Mucosa of rectum (tissue), 2 donors: ENCODE measurements at regions not wholly inside any gene's neighbourhood (a gene's known extent, or its start where the extent isn't known, plus 50 kb on each side); places are given as distances from the start of the nearest gene placed in this dataset.

Source experiments
- H3K27ac ChIP-seq, 2 donors: one replicate each; pipeline ENCODE4 v1.7.0; 2013; ENCODE audit warnings: inconsistent platforms in 2 of 2, low read depth in 2 of 2, low read length in 2 of 2
- H3K27me3 ChIP-seq, 2 donors: one replicate each; pipeline ENCODE4 v1.7.0; 2013; ENCODE audit warnings: low read length in 2 of 2; ENCODE audit not compliant: control insufficient read depth in 2 of 2, insufficient read depth in 2 of 2
- H3K36me3 ChIP-seq, 2 donors: one replicate each; pipeline ENCODE4 v1.7.0; 2013; ENCODE audit warnings: low read length in 2 of 2; ENCODE audit not compliant: control insufficient read depth in 2 of 2, insufficient read depth in 2 of 2
- H3K4me1 ChIP-seq, 2 donors: one replicate each; pipeline ENCODE4 v1.7.0; 2013; ENCODE audit warnings: low read length in 2 of 2, mild to moderate bottlenecking in 1 of 2; ENCODE audit not compliant: control insufficient read depth in 2 of 2, insufficient read depth in 2 of 2
- H3K4me3 ChIP-seq, 2 donors: one replicate each; pipeline ENCODE4 v1.7.0; 2013; ENCODE audit warnings: low read length in 2 of 2
- H3K9ac ChIP-seq, 2 donors: one replicate each; pipeline ENCODE4 v1.7.0; 2013; ENCODE audit warnings: low read length in 2 of 2, low read depth in 1 of 2, mild to moderate bottlenecking in 1 of 2
- H3K9me3 ChIP-seq, 2 donors: one replicate each; pipeline ENCODE4 v1.7.0; 2013; ENCODE audit warnings: low read length in 2 of 2; ENCODE audit not compliant: control insufficient read depth in 2 of 2
- donor health status: healthy.
- donor health status: Normal muscosa, but diverticular disease.

DNA sequence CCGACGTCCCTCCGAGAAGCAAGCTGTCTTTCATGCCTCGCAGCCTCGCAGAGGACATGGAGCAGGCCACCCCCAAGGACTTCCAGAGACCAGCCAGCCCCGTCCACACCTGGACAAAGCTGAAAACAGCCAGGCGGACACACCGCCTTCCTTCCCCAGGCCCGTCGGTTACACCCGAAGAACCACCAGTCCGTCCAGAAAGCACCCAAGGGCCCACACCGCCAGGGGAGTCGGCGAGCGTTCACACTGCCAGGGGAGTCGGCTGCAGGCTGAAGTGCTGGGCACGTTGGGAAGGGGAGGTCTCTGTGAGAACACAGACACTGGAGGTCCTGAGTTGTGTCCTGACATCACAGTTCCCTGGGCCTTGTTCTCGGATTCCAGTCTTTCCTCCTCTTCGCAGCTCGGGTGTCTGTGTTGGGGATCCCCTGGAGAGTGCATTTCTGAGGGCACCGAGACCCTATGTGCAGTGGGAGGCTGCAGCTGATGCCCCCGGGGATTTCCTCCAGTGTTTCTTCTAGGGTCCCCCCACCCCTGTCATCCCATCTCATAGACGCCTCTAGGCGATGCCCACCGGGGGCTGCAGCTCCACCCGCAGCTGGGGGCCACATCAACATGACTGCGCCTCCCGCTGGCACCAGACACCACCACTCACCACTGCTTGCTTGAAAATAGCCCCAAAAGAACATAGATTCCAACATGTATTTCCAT, 344.4 kb upstream of the SALL3 start:
- no peaks in the 10 kb centered on the region for H3K27me3 ChIP-seq
- no peaks in the 10 kb centered on the region for H3K36me3 ChIP-seq
- no peak overlapping the region for H3K4me3 ChIP-seq
- H3K9me3 ChIP-seq = peaks cover 0 to 4% of the 10 kb centered on the region in 2 donors
- H3K4me1 ChIP-seq = no peaks in the 10 kb centered on the region
- no peak overlapping the region for H3K27ac ChIP-seq
- no peak overlapping the region for H3K9ac ChIP-seq

DNA sequence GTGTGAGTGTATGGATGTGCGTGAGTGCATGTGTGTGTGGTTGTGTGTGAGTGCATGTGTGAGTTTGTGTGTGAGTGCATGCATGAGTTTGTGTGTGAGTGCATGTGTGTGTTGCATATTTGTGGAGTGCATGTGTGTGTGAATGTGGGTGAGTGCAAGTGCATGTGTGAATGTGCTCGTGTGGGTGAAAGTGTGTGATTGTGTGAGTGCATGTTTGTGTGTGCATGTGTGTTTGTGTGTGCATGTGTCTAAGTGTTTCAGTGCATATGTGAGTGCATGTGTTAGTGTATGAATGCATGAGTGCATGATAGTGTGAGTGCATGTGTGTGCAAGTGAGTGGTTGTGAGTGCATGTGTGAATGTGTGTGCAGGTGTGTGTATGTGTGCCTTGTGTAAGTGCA, 343.4 kb upstream of the SALL3 start:
- no peaks in the 10 kb centered on the region for H3K36me3 ChIP-seq
- peaks cover 0 to 4% of the 10 kb centered on the region in 2 donors for H3K9me3 ChIP-seq
- H3K4me3 ChIP-seq = no peak overlapping the region

DNA sequence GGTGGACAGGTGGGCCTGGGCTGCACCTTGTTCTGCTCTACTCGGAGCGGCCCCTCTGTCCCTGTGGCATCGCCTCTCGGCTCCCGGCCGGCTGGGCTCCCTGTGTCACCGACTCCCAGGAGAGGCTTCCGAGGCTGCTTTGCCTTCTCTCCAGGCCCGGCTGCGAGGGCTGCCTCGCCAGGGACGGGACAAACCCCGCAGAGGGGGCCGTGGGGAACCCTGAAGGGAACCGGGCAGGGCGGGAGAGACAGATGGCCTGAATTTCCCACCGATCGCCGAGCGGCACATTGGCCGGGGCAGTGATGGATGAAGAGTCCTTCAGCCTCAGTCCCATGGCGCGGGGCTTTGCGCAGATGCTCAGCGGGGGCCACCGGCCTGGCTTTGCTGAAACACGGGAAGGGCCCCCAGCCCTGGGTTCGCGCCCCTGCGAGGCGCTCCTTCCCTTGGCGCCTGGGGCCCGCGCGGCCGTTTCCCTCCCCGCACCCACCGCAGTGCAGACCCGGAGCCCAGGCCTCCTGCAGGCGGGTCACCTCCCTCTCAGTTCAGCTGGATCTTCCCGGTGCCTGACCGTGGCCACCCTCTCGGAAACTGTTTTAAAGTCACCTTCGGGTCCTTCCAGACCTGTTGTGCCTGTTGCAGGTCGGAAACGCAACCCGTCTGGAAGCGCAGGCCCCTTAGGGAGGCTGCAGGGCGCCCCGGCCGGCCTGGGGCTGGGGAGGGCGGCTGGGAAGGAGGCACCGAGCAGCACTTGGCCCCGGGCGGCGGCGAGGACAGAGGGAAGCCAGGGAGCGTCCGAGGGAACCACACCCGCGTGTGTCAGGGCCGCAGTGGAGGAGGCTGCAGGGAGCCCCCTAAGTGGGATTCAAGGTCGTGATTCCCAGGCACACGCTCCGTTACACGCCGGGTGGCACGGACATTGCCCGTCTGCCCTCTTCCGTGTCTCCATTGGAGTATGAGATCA, 341.9 kb upstream of the SALL3 start:
- no peaks in the 10 kb centered on the region for H3K27me3 ChIP-seq
- H3K9ac ChIP-seq = no peak overlapping the region
- H3K36me3 ChIP-seq = no peaks in the 10 kb centered on the region

More for the DNA sequence above, 343.4 kb upstream of the SALL3 start:
- H3K4me1 ChIP-seq = no peaks in the 10 kb centered on the region
- no peak overlapping the region for H3K27ac ChIP-seq
- no peaks in the 10 kb centered on the region for H3K27me3 ChIP-seq
- no peak overlapping the region for H3K9ac ChIP-seq

DNA sequence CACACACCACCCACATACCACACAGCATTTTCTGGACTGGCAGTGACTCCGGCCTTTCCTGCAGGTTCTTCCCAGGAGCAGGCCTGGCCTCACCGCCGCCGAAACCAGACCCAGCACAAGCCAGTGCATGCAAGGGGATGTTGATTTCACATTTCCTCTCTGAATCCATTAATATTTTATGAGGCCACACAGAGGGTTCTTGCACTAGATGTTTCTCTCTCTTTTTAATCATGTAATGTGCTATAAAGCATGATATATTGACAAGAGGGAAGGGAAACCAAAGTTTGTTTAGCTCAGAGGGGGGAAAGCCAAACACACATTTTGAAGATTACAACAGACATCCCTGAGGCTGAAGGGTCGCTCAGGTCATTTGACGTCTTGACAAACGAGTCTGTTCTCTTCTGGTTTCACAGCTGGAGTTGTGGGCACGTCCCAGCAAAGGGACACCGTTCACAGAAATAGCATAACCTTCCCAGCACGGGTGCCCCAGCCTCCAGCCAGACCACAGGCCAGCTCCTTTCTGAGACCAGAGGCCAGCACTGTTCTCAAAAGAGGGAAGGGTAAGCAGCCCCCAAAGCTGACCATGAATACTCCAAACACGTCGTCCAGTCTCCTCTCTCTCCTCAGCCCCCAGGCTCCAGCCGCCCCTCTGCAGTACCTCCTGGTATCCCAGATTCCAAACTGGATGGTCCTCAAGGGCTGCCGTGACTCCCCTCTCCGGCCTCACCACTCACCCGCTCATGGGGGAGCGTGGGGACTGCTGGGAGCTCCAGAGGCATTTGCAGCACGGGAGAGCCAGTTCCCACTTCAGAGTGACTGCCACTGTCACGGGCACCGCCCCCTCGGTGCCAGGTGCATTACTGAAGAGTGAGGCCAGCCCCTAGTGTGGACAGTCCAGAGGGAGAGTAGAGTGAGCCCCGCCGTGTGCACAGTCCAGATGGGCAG, 340.3 kb upstream of the SALL3 start:
- Histone ChIP-seq H3K27ac (no peak overlapping the region), H3K4me1 (no peaks in the 10 kb centered on the region), H3K27me3 (no peaks in the 10 kb centered on the region), H3K9ac (no peak overlapping the region), H3K9me3 (no peaks in the 10 kb centered on the region), H3K36me3 (no peaks in the 10 kb centered on the region), H3K4me3 (no peak overlapping the region)

More for the DNA sequence above, 341.9 kb upstream of the SALL3 start:
- H3K27ac ChIP-seq = no peak overlapping the region
- no peaks in the 10 kb centered on the region for H3K4me1 ChIP-seq
- no peaks in the 10 kb centered on the region for H3K9me3 ChIP-seq
- H3K4me3 ChIP-seq = no peak overlapping the region

DNA sequence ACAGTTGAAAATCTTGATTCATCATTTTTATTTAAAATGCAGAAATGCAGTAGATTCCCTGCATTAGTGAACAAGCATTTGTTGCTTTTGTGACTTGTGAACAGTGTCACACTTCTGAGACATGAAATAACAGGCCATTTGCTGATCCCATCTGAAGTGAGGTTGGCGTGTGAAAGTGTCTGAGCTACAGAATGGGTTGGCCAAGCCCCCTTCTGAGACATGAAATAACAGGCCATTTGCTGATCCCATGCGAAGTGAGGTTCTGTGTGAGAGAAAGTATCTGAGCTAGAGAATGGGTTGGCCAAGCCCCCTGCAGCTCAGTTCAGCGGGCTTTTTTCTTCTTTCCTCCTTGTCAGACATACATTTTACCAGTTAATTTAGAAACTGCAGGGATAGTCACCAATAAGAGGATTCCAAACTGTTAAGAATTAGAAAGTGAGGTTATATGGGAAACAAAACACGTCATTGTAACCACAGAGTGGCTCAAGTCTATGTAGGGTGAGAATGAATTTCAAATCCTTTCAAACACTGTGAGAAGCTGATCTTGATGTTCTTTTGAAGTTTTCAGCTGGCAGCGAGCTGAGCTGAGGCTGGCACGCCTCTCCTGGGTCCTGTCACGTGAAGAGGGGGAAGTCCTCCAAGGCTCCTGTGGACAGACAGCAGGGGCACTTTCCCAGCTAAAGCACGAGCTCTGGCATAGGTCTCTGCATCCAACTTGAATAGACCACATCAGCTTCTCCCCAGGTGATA, 339.2 kb upstream of the SALL3 start:
- Histone ChIP-seq H3K9me3 (no peaks in the 10 kb centered on the region), H3K36me3 (no peaks in the 10 kb centered on the region), H3K4me3 (no peak overlapping the region), H3K27me3 (no peaks in the 10 kb centered on the region), H3K27ac (no peak overlapping the region), H3K9ac (no peak overlapping the region), H3K4me1 (no peaks in the 10 kb centered on the region)

DNA sequence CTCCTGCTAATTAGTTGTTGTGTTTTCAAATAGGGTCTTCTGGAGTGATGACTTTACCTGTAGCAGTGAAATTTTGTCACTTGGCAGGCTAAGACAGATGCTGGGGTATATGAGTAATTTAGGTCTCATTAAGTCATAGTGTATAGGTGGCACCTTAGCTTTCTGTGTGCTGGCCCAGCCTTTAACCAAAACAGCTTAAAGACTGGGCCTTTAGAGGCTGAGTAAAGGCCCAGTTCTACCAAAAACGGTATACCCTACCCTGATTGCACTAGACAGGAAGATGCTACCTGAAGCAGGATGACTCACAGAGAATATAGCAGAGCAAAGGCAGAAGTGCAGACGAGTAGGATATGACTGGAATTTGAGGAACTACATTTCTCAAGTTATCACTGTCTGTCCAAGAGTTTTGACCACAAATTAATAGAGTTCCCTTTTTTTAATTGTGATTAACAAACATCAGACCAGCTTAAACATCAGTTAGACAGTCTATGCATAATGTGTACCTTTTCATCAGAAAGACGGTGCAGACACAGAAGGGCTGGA, 337.9 kb upstream of the SALL3 start:
- Histone ChIP-seq H3K4me1 (no peaks in the 10 kb centered on the region), H3K27me3 (no peaks in the 10 kb centered on the region), H3K36me3 (no peaks in the 10 kb centered on the region), H3K9ac (no peak overlapping the region), H3K27ac (no peak overlapping the region), H3K9me3 (peaks cover 0 to 2% of the 10 kb centered on the region in 2 donors), H3K4me3 (no peak overlapping the region)

DNA sequence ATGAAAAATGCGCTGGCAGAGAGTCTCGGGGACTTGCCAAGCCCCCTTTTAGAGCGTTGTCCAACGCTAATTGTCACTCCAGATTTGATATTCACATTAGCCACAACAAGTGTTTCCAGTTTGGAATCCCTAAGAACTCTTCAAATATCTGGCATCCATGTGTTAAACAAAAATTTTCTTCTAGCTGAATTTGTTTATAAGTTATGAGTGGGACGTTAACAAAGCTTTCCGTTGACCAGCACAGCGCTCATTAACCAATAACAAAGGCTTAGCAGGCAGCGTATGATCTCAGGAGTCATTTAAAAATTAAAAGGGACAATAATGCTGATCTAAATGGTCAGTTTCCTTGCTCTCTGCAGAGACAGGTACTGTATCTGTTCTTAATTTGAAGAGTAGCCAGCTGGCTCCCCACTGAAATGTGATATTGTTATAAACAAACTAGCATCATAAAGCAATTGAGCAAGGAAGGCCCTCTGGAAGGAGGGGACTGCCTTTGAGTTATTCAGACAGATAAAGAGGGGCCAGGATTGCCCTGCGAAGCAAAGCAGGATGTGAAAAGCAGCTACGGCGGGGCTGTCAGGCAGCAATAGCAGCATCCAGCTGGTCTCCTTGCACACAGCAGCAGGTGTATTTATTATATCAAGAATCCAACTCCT, 337.2 kb upstream of the SALL3 start:
- Histone ChIP-seq H3K27ac (no peak overlapping the region), H3K27me3 (no peaks in the 10 kb centered on the region), H3K4me3 (no peak overlapping the region), H3K9me3 (peaks cover 0 to 2% of the 10 kb centered on the region in 2 donors), H3K36me3 (no peaks in the 10 kb centered on the region), H3K9ac (no peak overlapping the region), H3K4me1 (no peaks in the 10 kb centered on the region)

DNA sequence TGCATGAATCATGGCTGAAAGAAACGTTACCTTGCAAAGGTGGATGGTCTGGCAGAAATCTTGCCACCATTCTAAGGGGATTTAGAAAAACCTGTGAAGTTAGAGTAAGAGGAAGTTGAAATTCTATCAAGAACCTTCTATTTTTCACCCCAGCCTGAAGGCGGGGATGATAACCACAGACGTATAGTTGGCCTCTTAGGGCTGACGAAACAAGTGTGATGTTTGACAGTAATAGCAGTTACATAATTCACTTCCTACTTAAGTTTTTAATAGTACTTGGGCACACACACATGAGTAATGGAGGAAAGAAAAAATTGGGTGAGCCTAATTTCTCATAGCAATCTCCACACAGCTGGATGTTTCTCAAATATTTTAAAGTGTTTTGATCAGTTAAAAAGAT, 336.6 kb upstream of the SALL3 start:
- Histone ChIP-seq H3K9ac (no peak overlapping the region), H3K4me3 (no peak overlapping the region), H3K4me1 (no peaks in the 10 kb centered on the region), H3K27me3 (no peaks in the 10 kb centered on the region), H3K9me3 (peaks cover 0 to 2% of the 10 kb centered on the region in 2 donors), H3K36me3 (no peaks in the 10 kb centered on the region), H3K27ac (no peak overlapping the region)

DNA sequence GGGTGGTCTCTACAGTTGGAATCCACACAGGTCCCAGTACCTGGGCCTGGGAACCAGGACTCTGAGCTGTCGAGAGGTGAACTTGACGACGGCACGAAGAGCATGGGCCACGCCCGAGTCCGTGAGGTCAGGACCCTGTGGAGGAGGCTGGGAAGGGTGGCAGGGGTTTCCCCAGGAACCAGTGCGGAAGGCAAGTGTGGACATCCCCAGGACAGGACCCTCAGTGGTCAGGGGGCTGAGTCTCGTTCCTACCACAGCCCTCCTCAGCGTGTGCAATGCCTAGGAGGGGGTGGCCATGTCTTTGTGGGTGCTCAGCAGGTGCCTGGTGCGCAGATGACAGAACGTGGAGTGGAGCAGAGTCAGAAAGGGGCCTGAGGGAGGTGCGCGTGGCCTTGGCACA, 335.6 kb upstream of the SALL3 start:
- Histone ChIP-seq H3K27me3 (no peaks in the 10 kb centered on the region), H3K9me3 (peaks cover 0 to 2% of the 10 kb centered on the region in 2 donors), H3K4me1 (no peaks in the 10 kb centered on the region), H3K9ac (no peak overlapping the region), H3K4me3 (no peak overlapping the region), H3K27ac (no peak overlapping the region), H3K36me3 (no peaks in the 10 kb centered on the region)
